ENCODE measurements at regions not wholly inside any gene's neighbourhood (a gene's known extent, or its start where the extent isn't known, plus 50 kb on each side); places are given as distances from the start of the nearest gene placed in this dataset.

DNA sequence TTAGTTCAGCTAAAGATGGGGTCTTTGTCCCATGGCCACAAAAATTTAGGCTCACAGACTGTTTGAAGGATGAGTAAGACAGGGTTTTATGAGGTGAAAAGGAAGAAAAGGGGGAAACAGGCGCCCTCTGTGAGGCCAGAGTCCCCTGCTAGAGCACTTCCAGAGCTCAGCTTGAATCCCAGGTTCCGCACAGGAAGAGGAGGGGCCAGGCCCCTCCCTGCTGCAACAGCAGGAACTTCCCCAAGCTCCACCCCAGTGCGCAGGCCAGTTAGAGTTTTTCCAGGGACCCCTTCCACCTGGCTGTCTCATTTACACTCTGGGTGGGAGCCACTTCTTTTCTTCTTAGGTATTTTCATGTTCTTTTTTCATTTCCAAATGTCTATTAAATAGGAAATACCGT, 480.8 kb downstream of the PSAT1 start:
- H3K4me3 ChIP-seq (ENCODE audit: insufficient read depth, low read depth, low read length), result no peak overlapping the region
- no peaks in the 10 kb centered on the region for H3K36me3 ChIP-seq (replicated peaks; ENCODE audit: control insufficient read depth, insufficient read depth, low read length)
- no peak for DNase-seq
- H3K27me3 ChIP-seq (ENCODE audit: control insufficient read depth, insufficient read depth, low read length), result no peaks in the 10 kb centered on the region

DNA sequence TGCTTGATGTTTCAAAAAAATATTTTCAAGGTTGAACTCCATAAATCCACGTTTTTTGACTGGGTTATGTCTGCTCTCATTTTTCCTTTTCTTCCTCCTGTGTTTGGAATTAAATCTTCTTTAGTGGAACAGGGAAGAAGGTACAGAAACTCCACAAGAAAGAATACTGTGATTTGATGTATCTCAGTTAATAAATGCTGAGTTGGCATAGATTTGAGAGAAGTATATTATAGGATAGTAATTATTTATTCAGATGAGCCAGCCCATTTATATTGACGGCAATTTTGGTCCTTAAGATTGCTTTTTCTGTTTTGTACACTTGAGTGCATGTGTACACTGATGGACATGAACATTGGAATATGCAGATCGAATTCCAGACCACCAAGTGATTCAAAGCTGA, 481.4 kb downstream of the PSAT1 start:
- no peak for DNase-seq
- Histone ChIP-seq H3K4me3 (ENCODE audit: insufficient read depth, low read depth, low read length) (no peak overlapping the region), H3K36me3 (replicated peaks; ENCODE audit: control insufficient read depth, insufficient read depth, low read length) (no peaks in the 10 kb centered on the region), H3K27me3 (ENCODE audit: control insufficient read depth, insufficient read depth, low read length) (no peaks in the 10 kb centered on the region)

DNA sequence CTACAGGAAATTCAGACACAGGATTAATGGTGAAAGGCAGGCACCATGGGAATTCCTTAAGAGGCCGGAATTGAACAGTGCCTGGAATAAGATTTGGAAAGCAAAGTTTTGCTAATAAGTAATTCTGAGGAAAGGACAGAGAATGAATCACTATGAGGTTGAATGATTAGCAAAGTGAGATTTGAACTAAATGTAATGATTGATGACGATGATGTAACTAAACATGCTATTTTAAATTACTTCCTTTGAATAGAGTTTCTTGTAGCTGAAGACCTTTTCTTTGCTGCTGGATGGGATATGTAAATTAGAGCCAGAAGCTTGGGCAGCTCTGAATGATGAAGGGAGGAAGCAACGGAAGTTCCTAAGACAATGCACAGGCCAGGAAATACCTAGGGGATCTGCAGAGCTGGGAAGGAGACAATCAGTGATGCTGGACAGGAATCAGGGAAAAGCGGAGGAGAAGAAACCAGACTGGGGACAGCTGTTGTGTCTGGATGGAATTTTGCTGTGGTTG, 482.0 kb downstream of the PSAT1 start:
- no peak overlapping the region for H3K4me3 ChIP-seq (ENCODE audit: insufficient read depth, low read depth, low read length)
- no peaks in the 10 kb centered on the region for H3K27me3 ChIP-seq (ENCODE audit: control insufficient read depth, insufficient read depth, low read length)
- no peaks in the 10 kb centered on the region for H3K36me3 ChIP-seq (replicated peaks; ENCODE audit: control insufficient read depth, insufficient read depth, low read length)
- DNase-seq, result no peak

GRCh38 chr9:78781681-78782080, 484.8 kb downstream of the PSAT1 start:
- no peak overlapping the region for H3K4me3 ChIP-seq (ENCODE audit: insufficient read depth, low read depth, low read length)
- no peaks in the 10 kb centered on the region for H3K36me3 ChIP-seq (replicated peaks; ENCODE audit: control insufficient read depth, insufficient read depth, low read length)
- DNase-seq, result no peak
- no peaks in the 10 kb centered on the region for H3K27me3 ChIP-seq (ENCODE audit: control insufficient read depth, insufficient read depth, low read length)

DNA sequence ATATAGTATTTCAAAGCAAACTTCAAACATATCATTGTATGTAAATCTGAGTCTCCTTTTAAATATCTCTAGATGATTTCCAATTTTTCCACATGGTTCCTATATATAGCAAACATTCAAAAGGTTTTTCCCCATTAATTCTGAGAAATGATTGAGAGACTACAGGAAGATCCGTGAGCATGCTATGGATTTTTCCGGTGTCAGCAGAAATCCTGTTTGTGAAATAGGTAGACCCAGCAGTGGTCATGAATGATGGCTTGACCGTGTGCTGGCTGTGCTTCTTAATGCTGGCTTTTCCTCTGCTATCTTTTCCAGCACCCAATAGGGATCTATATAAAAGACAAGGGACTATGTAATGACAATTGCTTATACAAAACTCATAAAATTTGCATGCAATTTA, 485.3 kb downstream of the PSAT1 start:
- H3K27me3 ChIP-seq (ENCODE audit: control insufficient read depth, insufficient read depth, low read length), result no peaks in the 10 kb centered on the region
- no peaks in the 10 kb centered on the region for H3K36me3 ChIP-seq (replicated peaks; ENCODE audit: control insufficient read depth, insufficient read depth, low read length)
- DNase-seq, result no peak
- no peak overlapping the region for H3K4me3 ChIP-seq (ENCODE audit: insufficient read depth, low read depth, low read length)

GRCh38 chr9:78782858-78783257, 485.9 kb downstream of the PSAT1 start:
- DNase-seq, result no peak
- no peaks in the 10 kb centered on the region for H3K27me3 ChIP-seq (ENCODE audit: control insufficient read depth, insufficient read depth, low read length)
- no peak overlapping the region for H3K4me3 ChIP-seq (ENCODE audit: insufficient read depth, low read depth, low read length)
- H3K36me3 ChIP-seq (replicated peaks; ENCODE audit: control insufficient read depth, insufficient read depth, low read length), result no peaks in the 10 kb centered on the region

DNA sequence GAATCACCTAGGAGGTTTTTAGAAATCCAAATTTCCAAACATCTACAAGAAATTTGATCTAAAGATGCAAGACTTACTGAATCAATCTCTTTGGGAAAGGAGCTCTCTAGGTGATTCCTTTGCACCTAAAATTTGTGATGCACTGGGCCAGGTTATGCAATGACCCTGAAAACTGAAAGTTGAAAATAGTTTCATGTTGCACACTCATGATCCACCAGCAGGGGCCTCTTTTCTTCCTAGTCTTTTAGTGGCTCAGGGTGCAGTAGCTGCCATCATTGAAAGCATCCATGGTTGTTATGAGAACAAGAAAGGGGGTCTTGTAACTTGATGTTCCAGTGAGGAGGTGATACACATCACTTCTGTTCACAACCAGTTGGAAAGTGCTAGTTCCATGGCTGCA, 486.8 kb downstream of the PSAT1 start:
- Histone ChIP-seq H3K36me3 (replicated peaks; ENCODE audit: control insufficient read depth, insufficient read depth, low read length) (no peaks in the 10 kb centered on the region), H3K4me3 (ENCODE audit: insufficient read depth, low read depth, low read length) (no peak overlapping the region), H3K27me3 (ENCODE audit: control insufficient read depth, insufficient read depth, low read length) (no peaks in the 10 kb centered on the region)
- no peak for DNase-seq

GRCh38 chr9:78786794-78787193, 489.9 kb downstream of the PSAT1 start:
- DNase-seq, result no peak

GRCh38 chr9:78788101-78788500, 491.2 kb downstream of the PSAT1 start:
- no peaks in the 10 kb centered on the region for H3K27me3 ChIP-seq (ENCODE audit: control insufficient read depth, insufficient read depth, low read length)
- H3K4me3 ChIP-seq (ENCODE audit: insufficient read depth, low read depth, low read length), result no peak overlapping the region
- DNase-seq, result no peak
- no peaks in the 10 kb centered on the region for H3K36me3 ChIP-seq (replicated peaks; ENCODE audit: control insufficient read depth, insufficient read depth, low read length)

More at GRCh38 chr9:78786794-78787193, 489.9 kb downstream of the PSAT1 start:
- no peak overlapping the region for H3K4me3 ChIP-seq (ENCODE audit: insufficient read depth, low read depth, low read length)
- no peaks in the 10 kb centered on the region for H3K36me3 ChIP-seq (replicated peaks; ENCODE audit: control insufficient read depth, insufficient read depth, low read length)
- no peaks in the 10 kb centered on the region for H3K27me3 ChIP-seq (ENCODE audit: control insufficient read depth, insufficient read depth, low read length)

GRCh38 chr9:78791779-78792178, 494.9 kb downstream of the PSAT1 start:
- no peak for DNase-seq
- Histone ChIP-seq H3K4me3 (ENCODE audit: insufficient read depth, low read depth, low read length) (no peak overlapping the region), H3K27me3 (ENCODE audit: control insufficient read depth, insufficient read depth, low read length) (no peaks in the 10 kb centered on the region), H3K36me3 (replicated peaks; ENCODE audit: control insufficient read depth, insufficient read depth, low read length) (no peaks in the 10 kb centered on the region)

DNA sequence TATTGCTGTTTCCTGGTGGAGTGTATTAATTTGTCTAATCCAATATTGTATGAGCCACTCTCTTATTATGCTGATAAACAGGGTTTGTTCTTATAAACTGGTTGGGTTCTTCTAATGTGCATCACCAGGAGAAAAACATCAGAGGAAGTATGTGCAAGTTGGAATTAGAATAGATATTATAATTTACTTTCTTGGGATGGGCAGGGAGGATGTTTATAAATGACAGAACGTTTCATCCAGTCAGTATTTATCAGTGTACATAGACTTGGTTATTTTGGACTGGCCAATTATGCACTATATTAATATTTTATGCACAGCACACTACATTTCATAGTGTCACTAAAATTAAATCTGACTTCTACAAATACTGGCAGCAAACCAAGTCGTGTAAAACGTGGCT, 495.8 kb downstream of the PSAT1 start:
- DNase-seq, result no peak
- H3K4me3 ChIP-seq (ENCODE audit: insufficient read depth, low read depth, low read length), result no peak overlapping the region
- no peaks in the 10 kb centered on the region for H3K27me3 ChIP-seq (ENCODE audit: control insufficient read depth, insufficient read depth, low read length)
- H3K36me3 ChIP-seq (replicated peaks; ENCODE audit: control insufficient read depth, insufficient read depth, low read length), result no peaks in the 10 kb centered on the region

DNA sequence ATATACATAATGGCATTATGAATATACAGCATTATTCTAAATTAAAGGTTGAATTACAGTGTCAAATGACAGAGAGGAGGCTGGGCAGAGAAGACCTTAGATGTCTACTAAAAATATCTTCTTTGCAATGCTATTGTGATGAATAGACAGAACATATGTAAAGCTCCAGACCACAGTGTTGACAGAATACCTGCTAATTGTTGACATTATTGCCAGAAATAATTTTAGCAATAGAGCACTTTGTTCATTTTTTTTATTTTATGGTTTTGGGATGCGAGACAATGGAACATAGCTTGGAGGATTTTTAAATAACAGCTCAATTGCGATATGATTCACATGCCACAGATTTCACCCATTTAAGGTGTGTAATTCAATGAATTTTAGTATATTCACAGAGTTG, 508.8 kb downstream of the PSAT1 start:
- H3K36me3 ChIP-seq (replicated peaks; ENCODE audit: control insufficient read depth, insufficient read depth, low read length), result no peaks in the 10 kb centered on the region
- no peak for DNase-seq
- no peaks in the 10 kb centered on the region for H3K27me3 ChIP-seq (ENCODE audit: control insufficient read depth, insufficient read depth, low read length)
- no peak overlapping the region for H3K4me3 ChIP-seq (ENCODE audit: insufficient read depth, low read depth, low read length)

DNA sequence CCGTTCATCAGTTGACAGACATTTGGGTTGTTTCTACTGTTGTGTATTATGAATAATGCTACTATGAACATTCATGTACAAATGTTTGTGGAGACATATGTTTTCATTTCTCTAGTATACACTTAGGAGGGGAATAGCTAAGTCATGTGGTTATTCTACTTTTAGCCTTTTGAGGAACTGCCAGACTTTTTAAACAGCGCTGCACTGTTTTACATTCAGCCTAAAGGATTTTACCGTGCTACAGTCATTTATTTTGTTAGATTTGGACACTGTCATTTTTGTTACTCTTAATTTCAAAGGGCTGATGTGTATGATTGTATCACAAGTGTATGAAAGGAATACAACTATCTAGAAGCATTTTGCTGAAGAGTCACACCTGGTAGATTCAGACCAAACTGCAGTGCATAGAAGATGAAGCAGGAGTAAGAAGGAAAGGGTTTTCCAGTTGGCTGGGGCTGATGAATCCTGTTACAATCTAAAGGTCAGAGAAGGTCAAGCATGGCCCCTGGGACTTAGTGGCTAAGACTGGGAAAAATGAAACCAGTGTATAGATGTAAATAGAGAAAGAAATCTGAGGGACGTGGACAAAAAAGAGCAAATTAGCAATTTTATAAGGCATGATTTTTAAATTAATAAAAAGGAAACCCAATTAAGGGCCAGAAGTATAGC, 509.7 kb downstream of the PSAT1 start:
- Histone ChIP-seq H3K27me3 (ENCODE audit: control insufficient read depth, insufficient read depth, low read length) (no peaks in the 10 kb centered on the region), H3K36me3 (replicated peaks; ENCODE audit: control insufficient read depth, insufficient read depth, low read length) (no peaks in the 10 kb centered on the region), H3K4me3 (ENCODE audit: insufficient read depth, low read depth, low read length) (no peak overlapping the region)
- DNase-seq, result no peak

DNA sequence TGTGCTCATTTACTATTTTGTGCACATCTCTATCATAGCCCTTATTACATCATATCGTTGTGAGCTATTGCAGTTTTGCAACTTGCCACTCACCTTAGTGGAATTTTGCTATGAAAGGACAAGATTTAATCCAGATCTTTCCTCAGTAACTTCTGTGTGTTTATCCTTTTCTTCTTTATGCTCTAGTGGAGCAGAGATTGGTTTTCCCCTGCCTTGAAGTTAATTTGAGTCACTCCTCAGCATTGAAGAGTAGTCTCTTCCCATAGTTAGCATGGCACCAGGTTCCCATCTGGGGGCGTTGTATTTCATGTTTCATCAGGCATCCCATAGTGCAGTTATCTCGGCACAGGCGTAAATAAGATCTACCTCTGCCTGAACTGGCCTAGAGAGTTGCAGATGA, 510.4 kb downstream of the PSAT1 start:
- no peaks in the 10 kb centered on the region for H3K27me3 ChIP-seq (ENCODE audit: control insufficient read depth, insufficient read depth, low read length)
- no peak for DNase-seq
- H3K4me3 ChIP-seq (ENCODE audit: insufficient read depth, low read depth, low read length), result no peak overlapping the region
- no peaks in the 10 kb centered on the region for H3K36me3 ChIP-seq (replicated peaks; ENCODE audit: control insufficient read depth, insufficient read depth, low read length)

DNA sequence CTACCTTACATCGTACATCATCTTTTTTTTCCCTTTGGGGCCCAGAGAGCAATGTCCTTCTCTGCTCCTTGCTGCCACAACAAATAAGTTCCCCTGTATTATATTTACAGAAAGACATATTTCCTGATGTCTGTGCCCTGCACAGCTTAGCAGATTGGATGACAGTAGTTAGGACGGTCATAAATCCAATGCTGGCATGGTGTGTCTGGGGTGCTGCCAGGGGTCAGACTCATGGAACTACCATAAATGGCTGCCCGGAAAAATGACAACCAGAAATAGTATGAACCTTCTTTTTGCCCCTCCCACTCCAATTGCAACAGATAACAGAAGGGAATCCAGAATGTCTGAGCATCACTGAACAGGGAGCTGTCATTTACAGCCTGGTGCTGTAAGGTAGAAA, 511.1 kb downstream of the PSAT1 start:
- no peak overlapping the region for H3K4me3 ChIP-seq (ENCODE audit: insufficient read depth, low read depth, low read length)
- H3K36me3 ChIP-seq (replicated peaks; ENCODE audit: control insufficient read depth, insufficient read depth, low read length), result no peaks in the 10 kb centered on the region
- no peak for DNase-seq
- no peaks in the 10 kb centered on the region for H3K27me3 ChIP-seq (ENCODE audit: control insufficient read depth, insufficient read depth, low read length)
